Endothelial cell of umbilical vein (primary cell): ENCODE measurements at regions not wholly inside any gene's neighbourhood (a gene's known extent, or its start where the extent isn't known, plus 50 kb on each side); places are given as distances from the start of the nearest gene placed in this dataset.

Experiments
- BruUV-seq: library from RNA; stranded (reverse); fragments of 400-500 nt; replicated peaks from 2 replicates; lab custom pipeline; 2021; lab: Mats Ljungman, UMichigan
- CTCF ChIA-PET: fragments of 300-600, 350-600 bp; sonication (Branson Sonifier 250); formaldehyde crosslinking; loops from one replicate; lab custom pipeline; 2021; ENCODE audit warnings: antibody characterized with exemption, inconsistent platforms; lab: Charles Lee
- POLR2A ChIA-PET: fragments of 300-600, 350-600 bp; sonication (Branson Sonifier 250); formaldehyde crosslinking; loops from one replicate; lab custom pipeline; 2021; ENCODE audit warnings: antibody characterized with exemption, inconsistent platforms; lab: Charles Lee
- DNase-seq: peaks from one replicate; pipeline ENCODE4 v3.0.0-alpha.2; 2011; ENCODE audit warnings: low read depth, low spot score
- FAIRE-seq: peaks from 2 replicates; lab custom pipeline; 2011; peaks lifted over from hg19 to GRCh38; lab: Jason Lieb, UNC
- H2AFZ ChIP-seq: 2 replicates; pipeline ENCODE4 v1.6.0; 2012; ENCODE audit warnings: low read depth, low read length, control low read depth, inconsistent platforms
- H3K27ac ChIP-seq: 2 replicates; pipeline ENCODE4 v1.5.1; 2011; ENCODE audit warnings: low read depth, mild to moderate bottlenecking, control low read depth, low read length, moderate library complexity; ENCODE audit not compliant: insufficient read depth
- H3K27me3 ChIP-seq, 2 experiments: 2 replicates each; pipeline versions ENCODE4 v1.6.0 to v1.6.1; 2011; ENCODE audit warnings: low read length in 2 of 2, mixed read lengths in 1 of 2; ENCODE audit not compliant: control insufficient read depth in 2 of 2, insufficient read depth in 2 of 2
- H3K36me3 ChIP-seq, 2 experiments: 2 replicates in 1 of 2; 3 replicates in 1 of 2; pipeline ENCODE4 v1.5.1; 2011; ENCODE audit warnings: low read length in 2 of 2, mild to moderate bottlenecking in 1 of 2, moderate library complexity in 1 of 2; ENCODE audit not compliant: control insufficient read depth in 2 of 2, insufficient read depth in 2 of 2; ENCODE audit errors: extremely low read depth in 1 of 2
- H3K4me1 ChIP-seq: 3 replicates; pipeline ENCODE4 v1.5.1; 2011; ENCODE audit warnings: mild to moderate bottlenecking, low read length; ENCODE audit not compliant: control insufficient read depth, insufficient read depth; ENCODE audit errors: extremely low read depth
- H3K4me2 ChIP-seq: 2 replicates; pipeline ENCODE4 v1.6.1; 2011; ENCODE audit warnings: low read length, control low read depth, mixed read lengths; ENCODE audit not compliant: insufficient read depth
- H3K4me3 ChIP-seq, 3 experiments: fragments of 200-600 bp in 1 of 3; sonication (generic), shearing (Covaris generic) in 1 of 3; replicated peaks in 1 of 3; 2 replicates each; pipeline ENCODE4 v1.5.1; 2011 to 2016; ENCODE audit warnings: control low read depth in 3 of 3, low read length in 3 of 3, mild to moderate bottlenecking in 2 of 3, inconsistent platforms in 1 of 3, low read depth in 1 of 3, moderate library complexity in 1 of 3; ENCODE audit not compliant: insufficient read depth in 1 of 3
- H3K79me2 ChIP-seq: 2 replicates; pipeline ENCODE4 v1.6.0; 2012; ENCODE audit warnings: low read length, inconsistent platforms; ENCODE audit not compliant: control insufficient read depth, insufficient read depth
- H3K9ac ChIP-seq: replicated peaks from 2 replicates; pipeline ENCODE3; 2011; ENCODE audit warnings: low read length, control low read depth; ENCODE audit not compliant: insufficient read depth; ENCODE audit errors: extremely low read depth
- H3K9me1 ChIP-seq: replicated peaks from 3 replicates; pipeline ENCODE4 v1.6.0; 2011; ENCODE audit warnings: mild to moderate bottlenecking, low read length; ENCODE audit not compliant: control insufficient read depth, insufficient read depth; ENCODE audit errors: extremely low read depth
- H3K9me3 ChIP-seq: replicated peaks from 2 replicates; pipeline ENCODE4 v1.5.1; 2012; ENCODE audit warnings: low read length, inconsistent platforms; ENCODE audit not compliant: control insufficient read depth, insufficient read depth
- H4K20me1 ChIP-seq: replicated peaks from 2 replicates; pipeline ENCODE3; 2011; ENCODE audit warnings: mild to moderate bottlenecking, low read length; ENCODE audit not compliant: control insufficient read depth, insufficient read depth; ENCODE audit errors: extremely low read depth
- CTCF ChIP-seq, 2 donors: IDR thresholded peaks; 1 replicate in 1 of 2; 2 replicates in 1 of 2; pipeline ENCODE4 v1.5.1; 2011; ENCODE audit warnings: low read length in 2 of 2, mild to moderate bottlenecking in 2 of 2, moderate library complexity in 2 of 2, control low read depth in 1 of 2, inconsistent platforms in 1 of 2, low read depth in 1 of 2; ENCODE audit not compliant: insufficient read depth in 1 of 2; ENCODE audit errors: extremely low read depth in 1 of 2
- EZH2 ChIP-seq: IDR thresholded peaks from 2 replicates; pipeline ENCODE4 v1.6.1; 2012; ENCODE audit warnings: borderline replicate concordance, low read depth, mild to moderate bottlenecking, moderate library complexity, low read length, inconsistent platforms; ENCODE audit not compliant: severe bottlenecking
- FOS ChIP-seq: IDR thresholded peaks from 2 replicates; pipeline ENCODE4 v1.6.1; 2011; ENCODE audit warnings: mild to moderate bottlenecking, low read length, moderate library complexity, borderline replicate concordance; ENCODE audit not compliant: insufficient read depth
- GATA2 ChIP-seq: IDR thresholded peaks from 2 replicates; pipeline ENCODE4 v1.7.0; 2011; ENCODE audit warnings: low read depth, mild to moderate bottlenecking, moderate library complexity, mixed read lengths, low read length; ENCODE audit not compliant: insufficient read length, insufficient read depth
- JUN ChIP-seq: IDR thresholded peaks from 2 replicates; pipeline ENCODE4 v1.6.1; 2011; ENCODE audit warnings: borderline replicate concordance, low read depth; ENCODE audit not compliant: insufficient read length, insufficient read depth
- MAX ChIP-seq: IDR thresholded peaks from 2 replicates; pipeline ENCODE4 v1.6.1; 2011; ENCODE audit not compliant: insufficient read depth, insufficient read length
- MYC ChIP-seq: IDR thresholded peaks from one replicate; pipeline ENCODE4 v1.6.1; 2011; ENCODE audit warnings: mild to moderate bottlenecking, low read depth, low read length
- POLR2A ChIP-seq: IDR thresholded peaks from 2 replicates; pipeline ENCODE4 v1.6.1; 2012; ENCODE audit warnings: low read depth, mild to moderate bottlenecking, control low read depth, low read length
- POLR2AphosphoS5 ChIP-seq: IDR thresholded peaks from 2 replicates; pipeline ENCODE4 v1.6.1; 2012; ENCODE audit warnings: low read depth, mild to moderate bottlenecking, control low read depth, low read length, moderate library complexity; ENCODE audit not compliant: insufficient read depth
- dilution Hi-C: fragments of 300-500 bp; cut with MboI; formaldehyde crosslinking; loops from one replicate; pipeline ENCODE4 v1.15.0; 2019; ENCODE audit warnings: low sequenced_read_pairs; ENCODE audit not compliant: extremely low pct_ligation_motif_present
- intact Hi-C: fragments of 100-400 bp; cut with micrococcal nuclease; formaldehyde crosslinking; loops from one replicate; pipeline ENCODE4 v1.10.0; 2022

- no peak overlapping the region for H3K27ac ChIP-seq
- H3K4me2 ChIP-seq = no peak overlapping the region
- H3K9me1 ChIP-seq = no peaks in the 10 kb centered on the region
- dilution Hi-C loops (no loop called here), intact Hi-C loops (no loop called here)
- H3K9me3 ChIP-seq = peaks cover 5% of the 10 kb centered on the region
- ChIA-PET POLR2A (no interaction called here), CTCF (no interaction called here)
- H3K27me3 ChIP-seq = no peaks in the 10 kb centered on the region
- no TSS peak for BruUV-seq
- TF ChIP-seq JUN = no peak
- TF ChIP-seq GATA2 = no peak
- TF ChIP-seq MAX = no peak
- no peak for TF ChIP-seq POLR2AphosphoS5
- no peak for TF ChIP-seq MYC
- TF ChIP-seq FOS = no peak
- TF ChIP-seq EZH2 = no peak
- no peak for TF ChIP-seq CTCF (IDR thresholded peaks at IDR 0.05; ENCODE audit: extremely low read depth in 1 of 2, insufficient read depth in 1 of 2, low read depth in 1 of 2, low read length in 2 of 2)
- TF ChIP-seq POLR2A = no peak
- no peaks in the 10 kb centered on the region for H4K20me1 ChIP-seq
- DNase-seq = no peak
- H3K79me2 ChIP-seq = no peaks in the 10 kb centered on the region
- H3K36me3 ChIP-seq = no peaks in the 10 kb centered on the region
- no peak overlapping the region for H3K4me3 ChIP-seq
- no peak for FAIRE-seq
- H2AFZ ChIP-seq = no peak overlapping the region
- no peaks in the 10 kb centered on the region for H3K4me1 ChIP-seq
- H3K9ac ChIP-seq = no peak overlapping the region
Observed at GRCh38 chr4:63123441-63123840, 1285.8 kb downstream of the TECRL start.
